Right lobe of liver (tissue), 6 donors: ENCODE measurements at regions not wholly inside any gene's neighbourhood (a gene's known extent, or its start where the extent isn't known, plus 50 kb on each side); places are given as distances from the start of the nearest gene placed in this dataset.

Source experiments
- ATAC-seq, 4 donors: fragments of 200-7000 bp; cut with Tn5 transposase; one replicate each; pipeline ENCODE4 v1.9.1; 2020; ENCODE audit warnings: mild to moderate bottlenecking in 4 of 4, moderate library complexity in 4 of 4
- DNase-seq, 3 donors: peaks; one replicate each; pipeline ENCODE4 v3.0.0-alpha.2; 2020
- H3K27ac ChIP-seq, 3 donors: fragments of 200-600 bp; one replicate each; pipeline ENCODE4 v1.8.0; 2022
- H3K27me3 ChIP-seq, 2 donors: fragments of 200-600 bp; one replicate each; pipeline ENCODE4 v1.8.0; 2022
- H3K36me3 ChIP-seq, 4 donors: fragments of 200-600 bp; sonication (generic) in 1 of 4; one replicate each; pipeline versions ENCODE4 v1.5.1 to v1.8.0; 2017 to 2022; ENCODE audit warnings: control low read depth in 1 of 4
- H3K4me1 ChIP-seq, 4 donors: fragments of 200-600 bp; sonication (generic) in 1 of 4; one replicate each; pipeline versions ENCODE4 v1.5.1 to v1.8.0; 2017 to 2022; ENCODE audit warnings: control low read depth in 1 of 4
- H3K4me3 ChIP-seq, 3 donors: fragments of 200-600 bp; one replicate each; pipeline ENCODE4 v1.8.0; 2022
- H3K9me3 ChIP-seq, 4 donors: fragments of 200-600 bp; sonication (generic) in 1 of 4; one replicate each; pipeline versions ENCODE4 v1.5.1 to v1.8.0; 2017 to 2022; ENCODE audit warnings: control low read depth in 1 of 4
- CTCF ChIP-seq, 4 donors: fragments of 200-600 bp in 3 of 4; fragments of 450-650 bp in 1 of 4; IDR thresholded peaks; one replicate each; pipeline versions ENCODE4 v1.5.1 to v1.8.0; 2016 to 2022; ENCODE audit warnings: antibody characterized with exemption in 4 of 4, mild to moderate bottlenecking in 2 of 4
- POLR2A ChIP-seq: fragments of 450-650 bp; IDR thresholded peaks from one replicate; pipeline ENCODE4 v1.6.1; 2017; ENCODE audit warnings: antibody characterized with exemption, mild to moderate bottlenecking
- WGBS: methylation state at CpG from one replicate; pipeline ENCODE4 v1.1.6; 2018; ENCODE audit warnings: low coverage, low lambda C conversion rate; ENCODE audit not compliant: insufficient coverage; ENCODE audit errors: missing lambda C conversion rate; 5-methylcytosine and 5-hydroxymethylcytosine counted together
- intact Hi-C, 2 donors: fragments of 100-400 bp; cut with DNase I; formaldehyde crosslinking; loops; one replicate each; pipeline versions ENCODE4 v1.11.2 to v1.14.1; 2022
- donor health status: DM: no; HTN: yes; CAD: no.
- donor health status: DM: no; HTN: no; CAD: no.
- donor health status: DM: no; HTN: no; CAD: no.
- donor health status: DM: no; HTN: yes; CAD: no.
- donor health status: DM: no; HTN: yes; CAD: no.

- Histone ChIP-seq H3K4me1 (no peaks in the 10 kb centered on the region), H3K27ac (no peak overlapping the region), H3K36me3 (no peaks in the 10 kb centered on the region), H3K9me3 (no peaks in the 10 kb centered on the region), H3K4me3 (no peak overlapping the region), H3K27me3 (no peaks in the 10 kb centered on the region)
- DNase-seq (no peak), ATAC-seq (no peak)
- TF ChIP-seq POLR2A (no peak), CTCF (IDR thresholded peaks at IDR 0.05) (no peak)
- intact Hi-C loops, result no loop called here
- 43% methylated on average over 3 of the region's 3 CpGs for WGBS
Measured at GRCh38 chr13:57918086-57918485, 286.5 kb downstream of the PCDH17 start.

- 100% methylated on average over 1 of the region's 2 CpGs for WGBS
- Histone ChIP-seq H3K36me3 (no peaks in the 10 kb centered on the region), H3K4me3 (no peak overlapping the region), H3K9me3 (no peaks in the 10 kb centered on the region), H3K27ac (no peak overlapping the region), H3K4me1 (no peaks in the 10 kb centered on the region), H3K27me3 (no peaks in the 10 kb centered on the region)
- DNase-seq, result no peak
- intact Hi-C loops, result no loop called here
- no peak for TF ChIP-seq CTCF (IDR thresholded peaks at IDR 0.05)
- no peak for TF ChIP-seq POLR2A
- no peak for ATAC-seq
Measured at GRCh38 chr13:57918913-57919312, 287.4 kb downstream of the PCDH17 start.

GRCh38 chr13:57925250-57925649 lies 293.7 kb downstream of the PCDH17 start:
- peak in 2 of 4 donors; percentile 33 to 42 for ATAC-seq
- intact Hi-C loops, result no loop called here
- WGBS, result 26% methylated on average over 3 of the region's 3 CpGs
- Histone ChIP-seq H3K27me3 (no peaks in the 10 kb centered on the region), H3K27ac (no peak overlapping the region), H3K4me1 (no peaks in the 10 kb centered on the region), H3K36me3 (no peaks in the 10 kb centered on the region), H3K9me3 (no peaks in the 10 kb centered on the region), H3K4me3 (no peak overlapping the region)
- TF ChIP-seq CTCF (IDR thresholded peaks at IDR 0.05) (peak in 2 of 4 donors; percentile 10 to 12), POLR2A (no peak)
- no peak for DNase-seq

- Histone ChIP-seq H3K27ac (no peak overlapping the region), H3K9me3 (no peaks in the 10 kb centered on the region), H3K4me1 (no peaks in the 10 kb centered on the region), H3K4me3 (no peak overlapping the region), H3K27me3 (no peaks in the 10 kb centered on the region), H3K36me3 (no peaks in the 10 kb centered on the region)
- WGBS, result 37% methylated on average over 2 of the region's 2 CpGs
- TF ChIP-seq CTCF (IDR thresholded peaks at IDR 0.05) (no peak), POLR2A (no peak)
- intact Hi-C loops, result no loop called here
- ATAC-seq (no peak), DNase-seq (no peak)
Measured at GRCh38 chr13:57925751-57926150, 294.2 kb downstream of the PCDH17 start.

- WGBS, result 80% methylated on average over 1 of the region's 1 CpG
- intact Hi-C loops, result no loop called here
- Histone ChIP-seq H3K36me3 (no peaks in the 10 kb centered on the region), H3K4me3 (no peak overlapping the region), H3K4me1 (no peaks in the 10 kb centered on the region), H3K27ac (no peak overlapping the region), H3K27me3 (no peaks in the 10 kb centered on the region), H3K9me3 (no peaks in the 10 kb centered on the region)
- DNase-seq, result no peak
- no peak for ATAC-seq
- TF ChIP-seq CTCF (IDR thresholded peaks at IDR 0.05) (no peak), POLR2A (no peak)
Measured at GRCh38 chr13:57932061-57932460, 300.5 kb downstream of the PCDH17 start.
